ENCODE measurements at regions not wholly inside any gene's neighbourhood (a gene's known extent, or its start where the extent isn't known, plus 50 kb on each side); places are given as distances from the start of the nearest gene placed in this dataset.
"Not testable (repeated sequence)": the region's sequence is repeated elsewhere in the genome, so short reads cannot be mapped to it uniquely, and the experiment has no call there.

GRCh38 chr2:131828633-131829455 is 301.2 kb downstream of the CCDC74A start:
- DNase-seq: not testable (repeated sequence)

GRCh38 chr2:131829456-131830241 is 302.0 kb downstream of the CCDC74A start:
- DNase-seq: not testable (repeated sequence)

GRCh38 chr2:131830242-131830945 is 302.7 kb downstream of the CCDC74A start:
- not testable (repeated sequence) for DNase-seq

DNA sequence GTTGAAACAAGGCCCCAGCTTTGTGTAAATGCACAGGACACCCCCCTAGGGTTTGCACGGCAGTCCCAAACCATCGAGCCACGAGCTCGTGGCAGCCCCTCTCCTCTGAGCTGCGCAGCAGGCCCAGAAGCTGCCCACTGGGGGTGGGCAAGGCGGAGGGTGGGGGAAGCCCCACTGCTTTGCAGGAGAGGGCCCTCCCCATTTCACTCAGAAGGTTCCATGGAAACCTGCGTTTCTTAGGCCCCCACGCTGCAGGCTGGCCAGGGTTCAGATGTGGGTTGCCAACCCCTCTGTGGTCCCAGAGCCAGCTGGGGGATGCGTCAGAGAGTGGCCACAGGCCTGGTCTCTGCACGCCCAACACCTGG is 303.2 kb downstream of the CCDC74A start:
- DNase-seq: not testable (repeated sequence)

DNA sequence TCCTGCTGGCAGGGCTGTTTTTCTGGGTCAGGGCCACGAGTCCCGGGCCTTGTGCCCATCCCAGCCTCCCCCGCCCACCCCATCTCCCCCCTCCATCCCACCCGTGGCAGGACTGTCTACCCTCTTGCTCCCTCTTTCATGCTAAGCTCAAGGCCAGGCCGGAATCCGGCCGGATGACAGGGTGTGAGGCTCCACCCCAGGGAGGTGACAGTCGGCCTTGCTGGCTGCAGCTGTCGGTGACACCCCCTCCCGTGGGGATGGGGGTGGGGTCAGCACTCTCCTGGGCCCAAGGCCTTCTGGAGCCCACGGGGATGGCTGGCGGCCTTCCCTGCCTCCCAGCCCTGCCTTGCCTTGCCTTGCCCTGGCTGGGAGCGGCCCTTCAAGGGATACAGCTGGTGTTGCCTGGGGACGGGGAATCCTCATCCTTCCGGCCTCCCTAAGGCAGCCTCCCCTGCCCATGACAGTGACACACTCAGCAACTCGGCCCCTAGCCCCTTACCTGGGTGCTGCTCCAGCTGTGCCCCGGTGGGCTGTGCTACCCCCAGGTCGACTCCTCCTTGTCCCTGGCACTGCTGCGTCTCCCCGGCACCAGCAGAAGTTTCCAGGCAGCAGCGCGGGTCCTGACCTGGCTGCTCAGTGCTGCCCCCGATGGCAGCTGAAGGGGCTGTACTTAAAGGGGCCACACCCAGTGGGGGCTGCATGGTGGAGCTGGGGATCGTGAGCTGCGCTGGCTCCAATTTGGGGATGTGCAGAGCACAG is 303.9 kb downstream of the CCDC74A start:
- DNase-seq: not testable (repeated sequence)

DNA sequence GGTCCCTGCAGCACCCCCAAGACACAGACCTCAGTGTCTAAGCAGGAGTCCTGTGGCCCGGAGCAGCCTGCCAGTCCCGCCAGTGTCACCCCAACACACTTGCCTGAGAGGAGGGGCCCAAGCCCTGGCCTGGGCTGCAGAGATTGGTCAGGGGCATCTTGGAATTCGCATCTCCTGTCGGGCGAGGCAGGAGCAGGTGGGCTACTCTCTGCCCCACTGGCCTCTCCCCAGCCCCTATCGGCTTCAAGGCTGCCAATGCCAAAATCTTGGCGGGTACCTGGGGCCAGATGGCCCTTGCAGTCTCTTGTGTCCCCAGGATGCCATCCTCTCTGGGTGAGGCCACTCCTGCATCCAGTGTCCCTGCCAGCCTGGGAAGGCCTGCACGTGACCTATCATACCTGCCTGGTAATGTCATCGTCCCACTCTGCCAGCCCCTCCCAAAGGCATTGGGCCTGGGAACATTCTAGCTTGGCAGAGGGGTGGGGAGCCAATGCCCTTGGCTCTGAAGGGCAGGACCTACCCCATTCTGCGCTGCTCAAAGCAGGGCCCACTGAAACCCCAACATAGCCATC is 304.6 kb downstream of the CCDC74A start:
- not testable (repeated sequence) for DNase-seq

DNA sequence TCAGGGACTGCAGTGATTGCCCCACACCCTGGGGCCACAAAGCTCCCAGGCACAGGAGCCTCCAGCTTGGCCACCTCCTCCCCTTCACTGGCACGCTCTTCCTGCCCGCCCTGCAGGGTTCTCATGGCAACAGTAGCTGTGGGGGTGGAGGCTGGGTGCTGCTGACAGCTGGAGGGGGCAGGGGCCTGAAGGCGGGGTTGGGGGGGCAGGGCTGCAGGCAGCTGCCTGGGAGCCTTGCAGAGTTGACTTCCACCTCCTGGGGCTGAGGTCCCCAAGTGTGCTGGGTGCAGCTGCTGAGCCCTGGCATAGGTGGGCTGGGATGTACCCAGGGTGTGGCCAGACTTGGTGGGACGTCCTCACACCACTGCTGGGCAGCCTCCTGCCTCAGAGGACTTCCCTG is 305.2 kb downstream of the CCDC74A start:
- not testable (repeated sequence) for DNase-seq

DNA sequence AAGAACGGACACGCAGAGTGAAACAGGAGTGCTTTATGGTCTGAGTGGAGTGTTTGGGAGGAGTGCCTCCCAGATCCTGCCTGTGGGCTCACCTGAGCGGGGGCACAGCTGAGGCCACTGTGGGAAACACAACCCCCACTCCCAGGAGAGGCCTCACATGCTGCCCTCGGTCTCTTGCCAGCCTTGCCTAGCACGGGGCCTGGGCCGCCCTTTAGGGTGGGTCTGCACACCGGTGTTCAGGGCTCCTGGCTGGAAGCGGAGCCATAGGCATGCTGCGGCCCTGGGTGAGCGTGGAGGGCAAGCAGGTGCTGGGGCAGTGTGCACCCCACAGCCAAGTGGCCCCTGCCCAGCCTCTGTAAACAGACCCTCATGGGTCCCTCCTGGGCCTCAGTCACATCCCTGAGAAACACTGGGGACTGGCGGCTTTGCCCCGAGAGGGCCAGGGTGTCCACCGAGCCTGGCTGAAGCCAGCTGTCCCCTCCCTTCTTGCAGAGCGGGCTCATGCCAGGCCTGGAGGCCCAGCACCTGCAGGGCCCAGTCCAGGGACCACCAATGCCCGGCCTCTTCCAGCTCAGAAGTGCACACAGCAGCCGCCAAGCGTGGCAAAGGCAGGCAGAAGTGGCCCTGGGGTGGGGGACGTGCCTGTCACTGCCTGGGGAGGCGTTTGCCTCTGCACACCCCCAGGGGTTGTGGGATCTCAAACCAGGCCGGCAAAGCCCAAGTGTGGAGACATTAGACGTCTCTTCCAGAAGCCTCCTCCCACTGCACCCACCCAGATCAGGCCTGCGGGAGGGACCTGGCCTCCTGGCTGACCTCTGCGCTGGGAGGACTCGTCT is 305.9 kb downstream of the CCDC74A start:
- DNase-seq: not testable (repeated sequence)

DNA sequence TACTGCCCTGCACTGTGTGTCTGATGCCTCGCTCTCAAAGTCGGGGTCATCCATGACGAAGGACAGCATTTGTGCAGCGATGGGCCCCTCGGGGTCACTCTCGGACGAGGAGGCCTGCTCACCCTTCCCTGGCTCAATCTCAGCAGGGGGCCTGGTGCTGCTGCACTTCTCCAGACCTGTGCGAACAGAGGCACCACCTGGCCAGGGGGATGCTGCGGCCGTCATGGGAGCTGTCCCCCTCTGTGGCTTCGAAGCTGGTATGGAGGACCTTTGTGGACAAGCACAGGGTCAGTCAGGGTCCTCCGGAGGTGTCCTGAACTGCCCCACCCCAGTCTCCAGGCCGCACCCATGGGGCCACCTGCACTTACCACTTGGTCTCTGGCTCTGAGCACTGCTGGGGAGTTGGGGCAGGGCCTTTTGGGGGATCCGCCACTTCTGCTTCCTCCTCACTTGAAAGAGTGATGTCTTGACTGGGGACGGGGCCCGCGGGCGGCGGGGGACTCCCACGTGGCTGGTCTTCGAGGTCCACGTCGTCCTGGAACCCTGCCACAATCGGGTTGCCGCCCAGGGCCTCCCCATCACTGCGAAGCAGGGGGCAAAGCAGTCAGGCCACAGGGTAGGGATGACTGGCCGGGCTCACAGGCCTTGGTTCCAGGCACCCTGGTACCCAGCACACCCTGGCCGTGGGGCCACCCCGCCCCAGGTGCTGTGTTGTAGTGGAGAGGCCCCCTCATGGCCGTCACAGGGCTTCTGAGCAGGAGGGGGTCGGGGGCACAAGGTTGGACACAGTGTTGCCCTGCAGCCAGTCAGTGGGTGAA is 306.7 kb downstream of the CCDC74A start:
- DNase-seq: not testable (repeated sequence)

GRCh38 chr2:131835022-131835421 is 307.3 kb downstream of the CCDC74A start:
- DNase-seq: not testable (repeated sequence)

DNA sequence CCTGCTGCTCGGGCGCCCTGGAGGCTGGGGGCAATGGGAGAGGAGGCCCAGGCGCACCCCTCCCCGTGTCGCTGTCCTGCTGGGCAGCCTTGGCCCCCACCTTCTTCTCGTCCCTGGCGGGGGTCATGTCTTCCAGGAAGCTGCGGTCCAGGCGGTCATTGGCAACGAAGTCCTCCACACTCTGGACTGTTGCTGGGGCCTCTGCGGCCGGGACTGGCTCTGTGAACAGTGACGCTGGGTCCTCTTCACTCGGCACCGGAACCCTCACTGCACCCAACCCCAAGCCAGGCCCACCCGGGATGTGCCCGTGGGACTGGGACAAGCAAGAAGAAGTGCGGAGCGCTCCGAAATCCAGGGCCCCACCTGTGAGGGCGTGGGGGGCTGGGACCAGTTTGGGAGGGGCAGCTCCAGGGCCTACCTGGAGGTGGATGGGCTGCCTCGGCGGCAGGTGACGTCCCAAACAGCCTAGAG is 308.0 kb downstream of the CCDC74A start:
- DNase-seq: no peak

- DNase-seq: not testable (repeated sequence)
Observed at GRCh38 chr2:131836116-131836515, 308.4 kb downstream of the CCDC74A start.

DNA sequence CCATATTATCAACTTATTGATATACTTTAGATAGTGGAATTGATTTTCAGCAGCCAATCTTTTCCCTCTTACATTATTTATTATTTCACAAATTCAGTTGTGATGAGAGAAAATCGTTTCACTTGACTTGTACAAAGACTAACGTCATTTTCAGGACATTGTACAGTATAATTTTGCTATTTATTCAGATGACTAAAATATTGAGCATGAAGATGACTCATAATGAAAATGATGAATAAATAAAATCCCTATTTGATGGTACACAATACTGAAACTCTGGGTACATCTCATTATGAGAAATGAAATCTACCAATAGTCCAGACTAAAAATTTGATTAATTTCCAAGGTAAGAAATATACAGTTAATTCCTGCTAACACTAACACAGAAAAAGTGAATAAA is 316.4 kb downstream of the CCDC74A start:
- not testable (repeated sequence) for DNase-seq

- not testable (repeated sequence) for DNase-seq
Observed at GRCh38 chr2:131856202-131856601, 305.6 kb downstream of the ANKRD30BL start.

- not testable (repeated sequence) for DNase-seq
Observed at GRCh38 chr2:131858197-131858596, 303.6 kb downstream of the ANKRD30BL start.

All from NCI-H2081 treated with DMSO at 0.1 percent for 48 hours (cell line).